Neural progenitor cell (in vitro differentiated cells): ENCODE measurements at regions not wholly inside any gene's neighbourhood (a gene's known extent, or its start where the extent isn't known, plus 50 kb on each side); places are given as distances from the start of the nearest gene placed in this dataset.

Experiments used
- DNase-seq: peaks from one replicate; pipeline ENCODE4 v3.0.0-alpha.2; 2016; ENCODE audit warnings: low spot score
- H2AFZ ChIP-seq: fragments of 200-600 bp; sonication (generic); replicated peaks from 2 replicates; pipeline ENCODE4 v1.6.1; 2016; ENCODE audit warnings: antibody characterized with exemption
- H3F3A ChIP-seq: fragments of 200-600 bp; sonication (generic); 2 replicates; pipeline ENCODE4 v1.6.1; 2016; ENCODE audit warnings: antibody characterized with exemption, low read depth
- H3K27ac ChIP-seq: fragments of 200-600 bp; sonication (generic); 2 replicates; pipeline ENCODE4 v1.5.1; 2016; ENCODE audit warnings: mild to moderate bottlenecking
- H3K27me3 ChIP-seq: fragments of 200-600 bp; sonication (generic); 2 replicates; pipeline ENCODE4 v1.6.1; 2016; ENCODE audit warnings: mild to moderate bottlenecking, moderate library complexity
- H3K36me3 ChIP-seq: fragments of 200-600 bp; sonication (generic); 2 replicates; pipeline ENCODE4 v1.5.1; 2016
- H3K4me1 ChIP-seq: fragments of 200-600 bp; sonication (generic); 2 replicates; pipeline ENCODE4 v1.6.1; 2016; ENCODE audit warnings: mixed run types
- H3K4me2 ChIP-seq: fragments of 200-600 bp; sonication (generic); 2 replicates; pipeline ENCODE4 v1.6.1; 2016
- H3K4me3 ChIP-seq: fragments of 200-600 bp; sonication (generic); 2 replicates; pipeline ENCODE4 v1.5.1; 2016
- H3K79me2 ChIP-seq: fragments of 200-600 bp; sonication (generic); 2 replicates; pipeline ENCODE4 v1.6.1; 2016; ENCODE audit warnings: low read depth
- H3K9ac ChIP-seq: fragments of 200-600 bp; sonication (generic); 2 replicates; pipeline ENCODE4 v1.6.1; 2016
- H3K9me3 ChIP-seq: fragments of 200-600 bp; sonication (generic); 2 replicates; pipeline ENCODE4 v1.5.1; 2016; ENCODE audit warnings: low read depth
- H4K20me1 ChIP-seq: fragments of 200-600 bp; sonication (generic); 2 replicates; pipeline ENCODE4 v1.6.1; 2016; ENCODE audit warnings: low read depth
- H3K27ac Mint-ChIP-seq: 3 replicates; pipeline ENCODE4 v1.8.0; 2021; ENCODE audit warnings: mixed read lengths
- H3K27me3 Mint-ChIP-seq: 2 replicates; pipeline ENCODE4 v1.8.0; 2022; ENCODE audit warnings: low read depth, mild to moderate bottlenecking, inconsistent platforms, moderate library complexity, mixed read lengths; ENCODE audit not compliant: insufficient read depth
- H3K36me3 Mint-ChIP-seq: 3 replicates; pipeline ENCODE4 v1.8.0; 2021; ENCODE audit warnings: mixed read lengths
- H3K4me1 Mint-ChIP-seq: 3 replicates; pipeline ENCODE4 v1.8.0; 2021; ENCODE audit warnings: mixed read lengths
- H3K4me3 Mint-ChIP-seq: 3 replicates; pipeline ENCODE4 v1.8.0; 2021; ENCODE audit warnings: mild to moderate bottlenecking, moderate library complexity, mixed read lengths
- H3K9me3 Mint-ChIP-seq: 3 replicates; pipeline ENCODE4 v1.8.0; 2020; ENCODE audit warnings: mixed read lengths
- EZH2 ChIP-seq: fragments of 200-600 bp; sonication (generic); IDR thresholded peaks from 2 replicates; pipeline ENCODE4 v1.6.1; 2017; ENCODE audit warnings: antibody characterized with exemption, mild to moderate bottlenecking, moderate library complexity
- EZH2phosphoT487 ChIP-seq: fragments of 200-600 bp; sonication (generic); IDR thresholded peaks from 2 replicates; pipeline ENCODE4 v1.6.1; 2017; ENCODE audit warnings: antibody characterized with exemption
- TF ChIP-seq, protein P1 (sequence below): fragments of 200-600 bp; sonication (generic); IDR thresholded peaks from 2 replicates; pipeline ENCODE4 v1.5.1; 2017; ENCODE audit warnings: antibody characterized with exemption, mild to moderate bottlenecking

DNA sequence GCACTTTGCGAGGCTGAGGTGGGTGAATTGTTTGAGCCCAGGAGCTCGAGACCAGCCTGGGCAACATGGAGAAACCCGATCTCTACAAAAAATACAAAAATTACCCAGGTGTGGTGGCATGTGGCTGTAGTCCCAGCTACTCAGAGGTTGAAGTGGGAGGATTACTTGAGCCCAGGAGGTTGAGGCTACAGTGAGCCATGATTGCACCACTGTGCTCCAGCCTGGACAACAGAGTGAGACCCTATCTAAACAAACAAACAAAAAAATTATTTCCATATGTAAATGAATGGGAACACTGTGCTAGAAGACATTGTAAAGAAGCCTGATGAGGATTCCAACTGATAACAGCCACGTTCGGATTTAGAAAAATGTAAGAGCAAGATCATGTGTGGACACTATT, 154.2 kb downstream of the ZFP64 start:
- TF ChIP-seq EZH2phosphoT487 (no peak), EZH2 (no peak)
- TF ChIP-seq, protein P1, sequence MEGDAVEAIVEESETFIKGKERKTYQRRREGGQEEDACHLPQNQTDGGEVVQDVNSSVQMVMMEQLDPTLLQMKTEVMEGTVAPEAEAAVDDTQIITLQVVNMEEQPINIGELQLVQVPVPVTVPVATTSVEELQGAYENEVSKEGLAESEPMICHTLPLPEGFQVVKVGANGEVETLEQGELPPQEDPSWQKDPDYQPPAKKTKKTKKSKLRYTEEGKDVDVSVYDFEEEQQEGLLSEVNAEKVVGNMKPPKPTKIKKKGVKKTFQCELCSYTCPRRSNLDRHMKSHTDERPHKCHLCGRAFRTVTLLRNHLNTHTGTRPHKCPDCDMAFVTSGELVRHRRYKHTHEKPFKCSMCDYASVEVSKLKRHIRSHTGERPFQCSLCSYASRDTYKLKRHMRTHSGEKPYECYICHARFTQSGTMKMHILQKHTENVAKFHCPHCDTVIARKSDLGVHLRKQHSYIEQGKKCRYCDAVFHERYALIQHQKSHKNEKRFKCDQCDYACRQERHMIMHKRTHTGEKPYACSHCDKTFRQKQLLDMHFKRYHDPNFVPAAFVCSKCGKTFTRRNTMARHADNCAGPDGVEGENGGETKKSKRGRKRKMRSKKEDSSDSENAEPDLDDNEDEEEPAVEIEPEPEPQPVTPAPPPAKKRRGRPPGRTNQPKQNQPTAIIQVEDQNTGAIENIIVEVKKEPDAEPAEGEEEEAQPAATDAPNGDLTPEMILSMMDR = no peak
- no peak overlapping the region for H3K9ac ChIP-seq
- no peaks in the 10 kb centered on the region for H3K27me3 Mint-ChIP-seq

DNA sequence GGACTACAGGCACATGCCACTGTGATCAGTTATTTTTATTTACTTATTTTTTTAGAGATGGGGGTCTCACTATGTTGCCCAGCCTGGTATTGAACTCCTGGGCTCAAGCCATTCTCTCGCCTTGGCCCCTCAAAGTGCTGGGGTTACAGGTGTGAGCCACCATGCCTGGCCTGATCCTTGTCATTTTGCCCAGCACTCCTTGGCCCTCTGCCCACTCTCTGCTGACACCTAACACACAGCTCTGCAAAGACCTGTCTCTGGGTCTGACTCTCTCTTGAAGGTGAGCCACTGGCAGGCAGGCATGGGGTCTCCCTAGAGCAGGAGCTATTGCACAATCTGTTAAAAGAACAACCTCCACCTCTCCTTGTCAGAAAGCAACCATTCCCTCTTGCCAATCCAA, 155.6 kb downstream of the ZFP64 start:
- Mint-ChIP-seq H3K4me1 (peaks cover 30% of the 10 kb centered on the region), H3K36me3 (no peaks in the 10 kb centered on the region), H3K9me3 (no peaks in the 10 kb centered on the region), H3K4me3 (no peak overlapping the region), H3K27me3 (no peaks in the 10 kb centered on the region), H3K27ac (no peak overlapping the region)
- no peak overlapping the region for H2AFZ ChIP-seq
- no peak overlapping the region for H3K27ac ChIP-seq
- TF ChIP-seq EZH2 = no peak
- no peak for TF ChIP-seq EZH2phosphoT487
- TF ChIP-seq, protein P1 = no peak
- no peaks in the 10 kb centered on the region for H3K36me3 ChIP-seq
- H3F3A ChIP-seq = peaks cover 3% of the 10 kb centered on the region
- no peak overlapping the region for H3K4me3 ChIP-seq
- peaks cover 18% of the 10 kb centered on the region for H3K4me1 ChIP-seq
- H3K9me3 ChIP-seq = no peaks in the 10 kb centered on the region
- no peaks in the 10 kb centered on the region for H4K20me1 ChIP-seq
- H3K27me3 ChIP-seq = no peaks in the 10 kb centered on the region
- no peak for DNase-seq
- no peaks in the 10 kb centered on the region for H3K79me2 ChIP-seq
- H3K4me2 ChIP-seq = no peak overlapping the region
- H3K9ac ChIP-seq = no peak overlapping the region

More for the DNA sequence above, 154.2 kb downstream of the ZFP64 start:
- Histone ChIP-seq H2AFZ (no peak overlapping the region), H3K9me3 (no peaks in the 10 kb centered on the region), H3K4me3 (no peak overlapping the region), H3F3A (peaks cover 3% of the 10 kb centered on the region), H4K20me1 (no peaks in the 10 kb centered on the region), H3K4me2 (no peak overlapping the region), H3K4me1 (peaks cover 18% of the 10 kb centered on the region), H3K27ac (no peak overlapping the region), H3K36me3 (no peaks in the 10 kb centered on the region), H3K27me3 (no peaks in the 10 kb centered on the region), H3K79me2 (no peaks in the 10 kb centered on the region)
- H3K36me3 Mint-ChIP-seq = no peaks in the 10 kb centered on the region
- no peak overlapping the region for H3K4me3 Mint-ChIP-seq
- DNase-seq = no peak
- peaks cover 23% of the 10 kb centered on the region for H3K4me1 Mint-ChIP-seq
- H3K27ac Mint-ChIP-seq = no peak overlapping the region
- no peaks in the 10 kb centered on the region for H3K9me3 Mint-ChIP-seq

DNA sequence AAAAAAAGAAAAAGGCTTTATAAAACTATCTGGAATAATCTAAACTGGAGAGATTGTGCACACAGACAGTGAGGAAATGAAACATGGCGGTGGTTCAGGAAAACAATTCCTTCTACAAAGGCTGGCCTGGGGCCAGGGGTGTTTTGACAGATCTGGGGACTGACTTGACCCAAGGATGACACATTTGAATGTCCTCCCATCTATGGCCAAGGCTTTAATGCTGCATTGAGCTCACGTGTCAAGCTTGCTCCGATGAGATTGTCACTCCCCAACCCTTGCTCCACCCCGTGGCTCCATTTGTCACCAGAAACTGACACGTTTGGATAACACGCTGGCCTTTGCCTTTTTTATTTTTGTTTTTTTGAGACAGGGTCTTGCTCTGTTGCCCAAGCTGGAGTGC, 156.1 kb downstream of the ZFP64 start:
- Histone ChIP-seq H3K4me1 (peaks cover 18% of the 10 kb centered on the region), H3K4me2 (no peak overlapping the region), H2AFZ (no peak overlapping the region), H3F3A (peaks cover 3% of the 10 kb centered on the region), H3K79me2 (no peaks in the 10 kb centered on the region), H3K27me3 (no peaks in the 10 kb centered on the region), H4K20me1 (no peaks in the 10 kb centered on the region), H3K4me3 (no peak overlapping the region), H3K36me3 (no peaks in the 10 kb centered on the region), H3K9ac (no peak overlapping the region), H3K27ac (no peak overlapping the region), H3K9me3 (no peaks in the 10 kb centered on the region)
- H3K27me3 Mint-ChIP-seq = peaks cover 2% of the 10 kb centered on the region
- H3K36me3 Mint-ChIP-seq = no peaks in the 10 kb centered on the region
- TF ChIP-seq EZH2phosphoT487 (no peak), EZH2 (no peak)
- TF ChIP-seq, protein P1 = no peak
- no peak overlapping the region for H3K27ac Mint-ChIP-seq
- no peak overlapping the region for H3K4me3 Mint-ChIP-seq
- peaks cover 31% of the 10 kb centered on the region for H3K4me1 Mint-ChIP-seq
- DNase-seq = no peak
- no peaks in the 10 kb centered on the region for H3K9me3 Mint-ChIP-seq
